SK-N-SH (cell line): ENCODE measurements at regions not wholly inside any gene's neighbourhood (a gene's known extent, or its start where the extent isn't known, plus 50 kb on each side); places are given as distances from the start of the nearest gene placed in this dataset.

Experiments
- CTCF ChIA-PET: fragments of 300-600, 350-600 bp; formaldehyde crosslinking; extraction: SDS; loops from one replicate; lab custom pipeline; 2021; lab: Yijun Ruan, JAX
- POLR2A ChIA-PET: fragments of 350-600 bp; sonication (Branson Sonifier 250); formaldehyde crosslinking; extraction: SDS; loops from one replicate; lab custom pipeline; 2020; ENCODE audit warnings: antibody characterized with exemption, inconsistent platforms; lab: Yijun Ruan, JAX
- DNase-seq: peaks from one replicate; pipeline ENCODE4 v3.0.0; 2012
- H2AFZ ChIP-seq: fragments of 200-600 bp; sonication (generic); 2 replicates; pipeline ENCODE4 v1.8.1; 2016; ENCODE audit warnings: antibody characterized with exemption, mild to moderate bottlenecking, low read depth
- H3F3A ChIP-seq: fragments of 200-600 bp; sonication (generic); replicated peaks from 2 replicates; pipeline ENCODE3; 2016; ENCODE audit warnings: antibody characterized with exemption, mild to moderate bottlenecking; ENCODE audit not compliant: insufficient read depth
- H3K27ac ChIP-seq, 2 experiments: fragments of 200-500 bp in 1 of 2; fragments of 200-600 bp in 1 of 2; sonication (Bioruptor generic) in 1 of 2; sonication (generic), shearing (Covaris generic) in 1 of 2; 2 replicates each; pipeline versions ENCODE4 v1.5.1 to v1.6.1; 2014 to 2016; ENCODE audit warnings: low read depth in 2 of 2, inconsistent platforms in 1 of 2, low read length in 1 of 2, mild to moderate bottlenecking in 1 of 2, mixed read lengths in 1 of 2
- H3K27me3 ChIP-seq: fragments of 200-600 bp; sonication (generic), shearing (Covaris generic); 2 replicates; pipeline ENCODE4 v1.6.1; 2016; ENCODE audit warnings: mixed run types; ENCODE audit not compliant: insufficient read depth
- H3K36me3 ChIP-seq, 2 experiments: fragments of 200-500 bp in 1 of 2; fragments of 200-600 bp in 1 of 2; sonication (Bioruptor generic) in 1 of 2; sonication (generic) in 1 of 2; replicated peaks in 1 of 2; 2 replicates each; pipeline versions ENCODE3 to v1.5.1; 2014 to 2016; ENCODE audit warnings: low read length in 1 of 2, mild to moderate bottlenecking in 1 of 2; ENCODE audit not compliant: insufficient read depth in 2 of 2, control insufficient read depth in 1 of 2
- H3K4me1 ChIP-seq, 2 experiments: fragments of 200-500 bp in 1 of 2; fragments of 200-600 bp in 1 of 2; sonication (Bioruptor generic) in 1 of 2; sonication (generic), shearing (Covaris generic) in 1 of 2; 2 replicates each; pipeline versions ENCODE4 v1.5.1 to v1.6.1; 2014 to 2016; ENCODE audit warnings: low read depth in 1 of 2, low read length in 1 of 2, mixed run types in 1 of 2; ENCODE audit not compliant: insufficient read depth in 2 of 2, control insufficient read depth in 1 of 2
- H3K4me2 ChIP-seq: fragments of 200-600 bp; sonication (generic), shearing (Covaris generic); 2 replicates; pipeline ENCODE4 v1.6.1; 2017; ENCODE audit warnings: mixed run types
- H3K4me3 ChIP-seq, 2 experiments: fragments of 200-500 bp in 1 of 2; fragments of 200-600 bp in 1 of 2; sonication (Bioruptor generic) in 1 of 2; sonication (generic), shearing (Covaris generic) in 1 of 2; 2 replicates each; pipeline versions ENCODE4 v1.5.1 to v1.8.1; 2014 to 2016; ENCODE audit warnings: low read depth in 2 of 2, inconsistent platforms in 1 of 2, low read length in 1 of 2, mild to moderate bottlenecking in 1 of 2, mixed read lengths in 1 of 2, moderate library complexity in 1 of 2
- H3K79me2 ChIP-seq: fragments of 200-600 bp; sonication (generic); 2 replicates; pipeline ENCODE4 v1.8.1; 2017; ENCODE audit warnings: mild to moderate bottlenecking; ENCODE audit not compliant: insufficient read depth
- H3K9ac ChIP-seq: fragments of 200-600 bp; sonication (generic); 2 replicates; pipeline ENCODE4 v1.6.1; 2017; ENCODE audit warnings: mixed run types
- H3K9me2 ChIP-seq: fragments of 200-600 bp; sonication (generic); 2 replicates; pipeline ENCODE4 v1.6.1; 2017; ENCODE audit warnings: mixed run types
- H3K9me3 ChIP-seq: fragments of 200-600 bp; sonication (generic); 2 replicates; pipeline ENCODE4 v1.6.1; 2017; ENCODE audit warnings: mixed run types, mild to moderate bottlenecking, moderate library complexity
- H4K20me1 ChIP-seq: fragments of 200-600 bp; sonication (generic); 2 replicates; pipeline ENCODE4 v1.6.1; 2017; ENCODE audit warnings: mild to moderate bottlenecking, mixed run types; ENCODE audit not compliant: insufficient read depth
- CHD2 ChIP-seq: fragments of 150-350 bp; IDR thresholded peaks from 2 replicates; pipeline ENCODE4 v1.6.1; 2018; ENCODE audit warnings: low read length; ENCODE audit not compliant: partially characterized antibody
- ELF1 ChIP-seq: IDR thresholded peaks from 2 replicates; pipeline ENCODE4 v1.4.0; 2012
- EP300 ChIP-seq, 2 experiments: IDR thresholded peaks; 2 replicates each; pipeline versions ENCODE4 v1.4.0 to v1.6.1; 2012; ENCODE audit warnings: borderline replicate concordance in 1 of 2, low read depth in 1 of 2, low read length in 1 of 2
- FOXJ3 ChIP-seq: sonication (generic); formaldehyde crosslinking; IDR thresholded peaks from 2 replicates; pipeline ENCODE4 v1.5.1; 2020; ENCODE audit warnings: mild to moderate bottlenecking, missing genetic modification reagents
- GABPA ChIP-seq: IDR thresholded peaks from 2 replicates; pipeline ENCODE4 v1.4.0; 2012; ENCODE audit warnings: low read depth, mild to moderate bottlenecking
- JUND ChIP-seq: IDR thresholded peaks from 2 replicates; pipeline ENCODE4 v1.4.0; 2012
- NFIC ChIP-seq: IDR thresholded peaks from 2 replicates; pipeline ENCODE4 v1.4.0; 2012; ENCODE audit warnings: borderline replicate concordance
- NRF1 ChIP-seq: IDR thresholded peaks from 2 replicates; pipeline ENCODE4 v1.6.1; 2012; ENCODE audit warnings: low read depth, mild to moderate bottlenecking, low read length
- RAD21 ChIP-seq: IDR thresholded peaks from 2 replicates; pipeline ENCODE4 v1.6.1; 2012; ENCODE audit warnings: mild to moderate bottlenecking, low read length
- RFX5 ChIP-seq: IDR thresholded peaks from 2 replicates; pipeline ENCODE4 v1.6.1; 2012; ENCODE audit warnings: mild to moderate bottlenecking, improper control_type of control experiment, low read length
- SIN3A ChIP-seq: IDR thresholded peaks from 2 replicates; pipeline ENCODE4 v1.6.1; 2012; ENCODE audit warnings: low read depth, mild to moderate bottlenecking, low read length, moderate library complexity, borderline replicate concordance
- SMC3 ChIP-seq: IDR thresholded peaks from 2 replicates; pipeline ENCODE4 v1.6.1; 2012; ENCODE audit warnings: low read depth, low read length, improper control_type of control experiment
- YY1 ChIP-seq: IDR thresholded peaks from 2 replicates; pipeline ENCODE4 v1.4.0; 2012; ENCODE audit warnings: low read depth, mild to moderate bottlenecking
- WGBS: methylation state at CpG from one replicate; pipeline ENCODE4 v1.1.6; 2017; ENCODE audit warnings: low lambda C conversion rate; 5-methylcytosine and 5-hydroxymethylcytosine counted together
- TF ChIP-seq, protein P1 (sequence below): IDR thresholded peaks from 2 replicates; pipeline ENCODE4; 2012
- TF ChIP-seq, protein P2 (sequence below): fragments of 150-350 bp; IDR thresholded peaks from 2 replicates; pipeline ENCODE4 v1.6.1; 2016; ENCODE audit warnings: mild to moderate bottlenecking, low read depth, low read length
- TF ChIP-seq, protein P3 (sequence below): fragments of 200-600 bp; sonication (generic); IDR thresholded peaks from 2 replicates; pipeline ENCODE4 v1.6.1; 2017; ENCODE audit warnings: antibody characterized with exemption, mild to moderate bottlenecking, moderate library complexity
- TF ChIP-seq, protein P4 (sequence below): fragments of 150-350 bp; IDR thresholded peaks from 2 replicates; pipeline ENCODE4 v1.6.1; 2017; ENCODE audit warnings: antibody characterized with exemption, low read length, low read depth, borderline replicate concordance

DNA sequence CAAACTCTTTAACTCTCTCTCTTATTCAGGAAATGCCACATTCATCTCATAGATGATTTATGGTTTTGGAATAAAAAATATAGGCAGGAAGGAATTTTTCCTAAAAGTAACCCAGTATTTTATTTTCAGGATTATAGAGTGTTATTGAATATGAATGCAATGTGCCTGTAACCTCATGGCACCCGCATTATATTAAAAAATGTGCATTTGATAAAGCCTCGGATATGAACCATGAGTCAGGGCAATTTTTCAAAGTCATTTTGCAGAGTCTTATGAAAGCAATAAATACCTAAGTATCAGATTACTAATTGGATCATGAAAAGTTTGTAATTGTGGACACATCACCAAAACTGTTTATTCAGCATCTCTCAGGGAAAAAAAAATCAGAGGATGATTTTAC lies 573.8 kb downstream of the TSN start:
- Histone ChIP-seq H3K36me3 (no peaks in the 10 kb centered on the region), H3K9ac (no peak overlapping the region), H3K27me3 (no peaks in the 10 kb centered on the region), H3K4me3 (no peak overlapping the region), H4K20me1 (no peaks in the 10 kb centered on the region), H3F3A (no peaks in the 10 kb centered on the region), H2AFZ (no peak overlapping the region), H3K9me2 (no peaks in the 10 kb centered on the region), H3K9me3 (no peaks in the 10 kb centered on the region), H3K4me1 (no peaks in the 10 kb centered on the region; a peak in 1 of 4 replicates), H3K4me2 (no peak overlapping the region), H3K79me2 (no peaks in the 10 kb centered on the region), H3K27ac (no peak overlapping the region)
- no peak for DNase-seq
- ChIA-PET CTCF (no interaction called here), POLR2A (no interaction called here)
- TF ChIP-seq, protein P1, sequence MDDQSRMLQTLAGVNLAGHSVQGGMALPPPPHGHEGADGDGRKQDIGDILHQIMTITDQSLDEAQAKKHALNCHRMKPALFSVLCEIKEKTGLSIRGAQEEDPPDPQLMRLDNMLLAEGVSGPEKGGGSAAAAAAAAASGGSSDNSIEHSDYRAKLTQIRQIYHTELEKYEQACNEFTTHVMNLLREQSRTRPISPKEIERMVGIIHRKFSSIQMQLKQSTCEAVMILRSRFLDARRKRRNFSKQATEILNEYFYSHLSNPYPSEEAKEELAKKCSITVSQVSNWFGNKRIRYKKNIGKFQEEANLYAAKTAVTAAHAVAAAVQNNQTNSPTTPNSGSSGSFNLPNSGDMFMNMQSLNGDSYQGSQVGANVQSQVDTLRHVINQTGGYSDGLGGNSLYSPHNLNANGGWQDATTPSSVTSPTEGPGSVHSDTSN: no peak
- TF ChIP-seq NFIC: no peak
- TF ChIP-seq, protein P2, sequence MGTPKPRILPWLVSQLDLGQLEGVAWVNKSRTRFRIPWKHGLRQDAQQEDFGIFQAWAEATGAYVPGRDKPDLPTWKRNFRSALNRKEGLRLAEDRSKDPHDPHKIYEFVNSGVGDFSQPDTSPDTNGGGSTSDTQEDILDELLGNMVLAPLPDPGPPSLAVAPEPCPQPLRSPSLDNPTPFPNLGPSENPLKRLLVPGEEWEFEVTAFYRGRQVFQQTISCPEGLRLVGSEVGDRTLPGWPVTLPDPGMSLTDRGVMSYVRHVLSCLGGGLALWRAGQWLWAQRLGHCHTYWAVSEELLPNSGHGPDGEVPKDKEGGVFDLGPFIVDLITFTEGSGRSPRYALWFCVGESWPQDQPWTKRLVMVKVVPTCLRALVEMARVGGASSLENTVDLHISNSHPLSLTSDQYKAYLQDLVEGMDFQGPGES: no peak
- no peak for TF ChIP-seq JUND
- no peak for TF ChIP-seq SIN3A
- TF ChIP-seq YY1: no peak
- no peak for TF ChIP-seq FOXJ3 (CRISPR knock-in tag)
- TF ChIP-seq ELF1: no peak
- TF ChIP-seq, protein P3, sequence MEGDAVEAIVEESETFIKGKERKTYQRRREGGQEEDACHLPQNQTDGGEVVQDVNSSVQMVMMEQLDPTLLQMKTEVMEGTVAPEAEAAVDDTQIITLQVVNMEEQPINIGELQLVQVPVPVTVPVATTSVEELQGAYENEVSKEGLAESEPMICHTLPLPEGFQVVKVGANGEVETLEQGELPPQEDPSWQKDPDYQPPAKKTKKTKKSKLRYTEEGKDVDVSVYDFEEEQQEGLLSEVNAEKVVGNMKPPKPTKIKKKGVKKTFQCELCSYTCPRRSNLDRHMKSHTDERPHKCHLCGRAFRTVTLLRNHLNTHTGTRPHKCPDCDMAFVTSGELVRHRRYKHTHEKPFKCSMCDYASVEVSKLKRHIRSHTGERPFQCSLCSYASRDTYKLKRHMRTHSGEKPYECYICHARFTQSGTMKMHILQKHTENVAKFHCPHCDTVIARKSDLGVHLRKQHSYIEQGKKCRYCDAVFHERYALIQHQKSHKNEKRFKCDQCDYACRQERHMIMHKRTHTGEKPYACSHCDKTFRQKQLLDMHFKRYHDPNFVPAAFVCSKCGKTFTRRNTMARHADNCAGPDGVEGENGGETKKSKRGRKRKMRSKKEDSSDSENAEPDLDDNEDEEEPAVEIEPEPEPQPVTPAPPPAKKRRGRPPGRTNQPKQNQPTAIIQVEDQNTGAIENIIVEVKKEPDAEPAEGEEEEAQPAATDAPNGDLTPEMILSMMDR: no peak
- no peak for TF ChIP-seq EP300 (IDR thresholded peaks at IDR 0.05; ENCODE audit: borderline replicate concordance in 1 of 2, low read depth in 1 of 2, low read length in 1 of 2)
- TF ChIP-seq, protein P4, sequence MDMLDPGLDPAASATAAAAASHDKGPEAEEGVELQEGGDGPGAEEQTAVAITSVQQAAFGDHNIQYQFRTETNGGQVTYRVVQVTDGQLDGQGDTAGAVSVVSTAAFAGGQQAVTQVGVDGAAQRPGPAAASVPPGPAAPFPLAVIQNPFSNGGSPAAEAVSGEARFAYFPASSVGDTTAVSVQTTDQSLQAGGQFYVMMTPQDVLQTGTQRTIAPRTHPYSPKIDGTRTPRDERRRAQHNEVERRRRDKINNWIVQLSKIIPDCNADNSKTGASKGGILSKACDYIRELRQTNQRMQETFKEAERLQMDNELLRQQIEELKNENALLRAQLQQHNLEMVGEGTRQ: no peak
- TF ChIP-seq GABPA: no peak
- no peak for TF ChIP-seq CHD2
- no peak for TF ChIP-seq RAD21
- no peak for TF ChIP-seq SMC3
- TF ChIP-seq NRF1: no peak
- TF ChIP-seq RFX5: no peak
- WGBS: 20% methylated on average over 2 of the region's 2 CpGs
